Karpas-422 (cell line): ENCODE measurements at regions not wholly inside any gene's neighbourhood (a gene's known extent, or its start where the extent isn't known, plus 50 kb on each side); places are given as distances from the start of the nearest gene placed in this dataset.

Experiments used
- DNase-seq: peaks from one replicate; pipeline ENCODE4 v3.0.0-alpha.2; 2015
- H2AFZ ChIP-seq: fragments of 200-600 bp; sonication (generic); 2 replicates; pipeline ENCODE4 v1.6.1; 2014; ENCODE audit warnings: antibody characterized with exemption, low read length, mixed read lengths
- H3K27ac ChIP-seq: fragments of 200-600 bp; sonication (generic); 2 replicates; pipeline ENCODE4 v1.5.1; 2014; ENCODE audit warnings: mild to moderate bottlenecking, low read length, moderate library complexity
- H3K27me3 ChIP-seq: fragments of 200-600 bp; sonication (generic); 2 replicates; pipeline ENCODE4 v1.6.1; 2014; ENCODE audit warnings: low read length, mixed read lengths
- H3K36me3 ChIP-seq: fragments of 200-600 bp; sonication (generic); 2 replicates; pipeline ENCODE4 v1.6.1; 2014; ENCODE audit warnings: low read length, mixed read lengths; ENCODE audit not compliant: insufficient read depth
- H3K4me1 ChIP-seq: fragments of 200-600 bp; sonication (generic); 2 replicates; pipeline ENCODE4 v1.6.1; 2014; ENCODE audit warnings: mild to moderate bottlenecking, low read length, mixed read lengths
- H3K4me2 ChIP-seq: fragments of 200-600 bp; sonication (generic); 2 replicates; pipeline ENCODE4 v1.6.1; 2014; ENCODE audit warnings: low read length, low read depth, mild to moderate bottlenecking; ENCODE audit not compliant: poor library complexity, severe bottlenecking
- H3K4me3 ChIP-seq: fragments of 200-600 bp; sonication (generic); 2 replicates; pipeline ENCODE4 v1.5.1; 2014; ENCODE audit warnings: mild to moderate bottlenecking, antibody characterized with exemption, low read length, mixed read lengths
- H3K79me2 ChIP-seq: fragments of 200-600 bp; sonication (generic); 2 replicates; pipeline ENCODE4 v1.6.1; 2014; ENCODE audit warnings: mild to moderate bottlenecking, low read length, mixed read lengths
- H3K9ac ChIP-seq: fragments of 200-600 bp; sonication (generic); 2 replicates; pipeline ENCODE4 v1.6.0; 2014; ENCODE audit warnings: low read length
- H3K9me2 ChIP-seq: fragments of 200-600 bp; sonication (generic), shearing (Covaris generic); replicated peaks from 2 replicates; pipeline ENCODE4 v1.6.0; 2014; ENCODE audit warnings: mild to moderate bottlenecking, low read length, moderate library complexity; ENCODE audit not compliant: insufficient read depth
- H3K9me3 ChIP-seq: fragments of 300-700, 200-600 bp; sonication (generic); 2 replicates; pipeline ENCODE4 v1.6.1; 2014; ENCODE audit warnings: low read length, mixed read lengths
- H4K20me1 ChIP-seq: fragments of 200-600 bp; sonication (generic); 2 replicates; pipeline ENCODE4 v1.6.1; 2014; ENCODE audit warnings: mild to moderate bottlenecking, antibody characterized with exemption, low read length, low read depth; ENCODE audit not compliant: insufficient read depth

DNA sequence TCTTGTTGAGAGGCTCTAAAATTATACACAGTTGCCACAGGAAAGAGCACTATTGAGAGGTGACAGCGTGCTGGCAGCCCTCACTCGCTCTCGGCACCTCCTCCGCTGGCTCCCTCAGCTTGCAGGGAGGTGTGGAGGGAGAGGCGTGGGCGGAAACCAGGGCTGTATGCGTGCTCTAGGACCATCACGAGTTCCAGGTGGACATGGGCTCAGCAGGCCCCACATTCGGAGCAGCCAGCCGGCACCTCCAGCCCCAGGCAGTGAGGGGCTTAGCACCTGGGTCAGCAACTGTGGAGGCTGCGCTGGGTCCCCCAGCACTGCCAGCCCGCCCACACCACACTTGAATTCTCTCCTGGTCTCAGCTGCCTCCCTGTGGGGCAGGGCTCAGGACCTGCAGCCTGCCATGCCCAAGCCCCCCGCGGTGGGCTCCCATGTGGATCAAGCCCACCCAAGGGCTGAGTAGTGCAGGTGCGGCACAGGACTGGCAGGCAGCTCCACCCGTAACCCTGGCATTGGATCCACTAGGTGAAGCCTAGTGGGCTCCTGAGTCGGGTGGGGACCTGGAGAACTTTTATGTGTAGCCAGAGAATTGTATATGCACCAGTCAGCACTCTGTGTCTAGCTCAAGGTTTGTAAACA lies 460.6 kb upstream of the ALCAM start:
- no peaks in the 10 kb centered on the region for H4K20me1 ChIP-seq
- no peaks in the 10 kb centered on the region for H3K4me1 ChIP-seq
- H3K79me2 ChIP-seq: no peaks in the 10 kb centered on the region
- H3K9me3 ChIP-seq: peaks cover 5% of the 10 kb centered on the region; the same call in 1 of the 2 replicates
- DNase-seq: no peak
- no peaks in the 10 kb centered on the region for H3K36me3 ChIP-seq
- no peak overlapping the region for H3K9ac ChIP-seq
- no peak overlapping the region for H3K4me2 ChIP-seq
- H3K27ac ChIP-seq: no peak overlapping the region
- H2AFZ ChIP-seq: no peak overlapping the region
- no peak overlapping the region for H3K4me3 ChIP-seq
- no peaks in the 10 kb centered on the region for H3K9me2 ChIP-seq
- H3K27me3 ChIP-seq: no peaks in the 10 kb centered on the region

DNA sequence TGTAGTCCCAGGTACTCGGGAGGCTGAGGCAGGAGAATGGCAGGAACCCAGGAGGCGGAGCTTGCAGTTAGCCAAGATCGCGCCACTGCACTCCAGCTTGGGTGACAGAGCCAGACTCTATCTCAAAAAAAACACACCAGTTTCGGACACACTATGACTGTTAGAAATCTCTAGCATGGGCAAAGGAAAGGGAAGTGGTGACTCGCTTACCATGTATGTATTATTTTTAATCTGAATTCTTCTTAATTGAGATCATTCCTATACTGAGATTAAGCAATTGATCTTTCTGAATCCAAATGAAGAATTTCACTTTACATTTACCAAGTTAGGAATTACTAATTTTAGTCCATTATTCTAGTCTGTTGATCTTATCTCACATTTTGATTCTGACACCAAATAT lies 459.2 kb upstream of the ALCAM start:
- H3K4me3 ChIP-seq: no peak overlapping the region
- H3K9me3 ChIP-seq: peaks cover 5% of the 10 kb centered on the region; the same call in 1 of the 2 replicates
- H4K20me1 ChIP-seq: no peaks in the 10 kb centered on the region
- no peak overlapping the region for H3K4me2 ChIP-seq
- H3K27me3 ChIP-seq: no peaks in the 10 kb centered on the region
- no peaks in the 10 kb centered on the region for H3K79me2 ChIP-seq
- no peak overlapping the region for H3K9ac ChIP-seq
- no peak overlapping the region for H2AFZ ChIP-seq
- H3K27ac ChIP-seq: no peak overlapping the region
- no peaks in the 10 kb centered on the region for H3K4me1 ChIP-seq
- no peaks in the 10 kb centered on the region for H3K9me2 ChIP-seq
- H3K36me3 ChIP-seq: no peaks in the 10 kb centered on the region
- no peak for DNase-seq

DNA sequence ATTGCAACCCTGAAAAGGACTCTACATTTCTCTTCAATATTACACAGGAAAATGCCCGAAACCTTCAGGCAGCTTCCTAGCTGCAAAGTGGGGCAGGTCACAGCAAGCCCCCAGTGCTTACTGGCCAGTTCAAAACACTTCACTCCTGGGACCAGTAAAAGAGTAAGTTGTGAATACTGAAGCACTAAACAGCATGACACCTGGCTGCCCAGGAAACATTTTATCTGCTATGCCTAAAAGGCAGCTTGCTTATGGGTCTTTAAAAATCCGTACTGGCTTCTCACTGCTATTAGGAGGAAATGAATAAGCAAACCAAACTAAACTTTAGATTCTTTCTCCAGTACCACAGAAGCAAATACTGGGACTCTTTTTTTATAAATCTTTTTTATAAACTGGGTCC lies 457.9 kb upstream of the ALCAM start:
- DNase-seq: no peak

DNA sequence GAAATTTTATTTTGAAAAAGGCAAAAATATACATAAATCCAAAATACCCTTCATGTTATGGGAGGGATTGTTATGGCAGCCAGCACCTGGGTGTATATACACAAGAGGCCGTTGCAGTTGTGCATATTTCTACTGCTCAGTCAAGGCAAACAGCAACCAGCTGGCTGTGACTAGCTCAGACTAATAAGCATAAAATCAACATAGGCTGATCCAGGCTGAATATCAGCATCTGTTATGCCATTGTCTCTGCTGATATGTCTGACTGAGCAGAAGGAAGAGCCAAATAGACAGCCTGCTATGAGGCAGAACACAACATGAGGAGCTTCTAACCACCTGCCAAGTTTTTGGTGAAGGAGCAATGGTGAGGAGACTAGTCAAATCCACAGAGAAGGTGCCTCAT lies 457.5 kb upstream of the ALCAM start:
- Histone ChIP-seq H3K4me2 (no peak overlapping the region), H3K27ac (no peak overlapping the region), H3K79me2 (no peaks in the 10 kb centered on the region), H3K4me3 (no peak overlapping the region), H3K4me1 (no peaks in the 10 kb centered on the region), H4K20me1 (no peaks in the 10 kb centered on the region), H3K27me3 (no peaks in the 10 kb centered on the region), H3K36me3 (no peaks in the 10 kb centered on the region), H2AFZ (no peak overlapping the region), H3K9me2 (no peaks in the 10 kb centered on the region), H3K9ac (no peak overlapping the region), H3K9me3 (no peaks in the 10 kb centered on the region; the same call in 1 of the 2 replicates)
- DNase-seq: no peak

More for the DNA sequence above, 457.9 kb upstream of the ALCAM start:
- H2AFZ ChIP-seq: no peak overlapping the region
- H3K9me3 ChIP-seq: peaks cover 4% of the 10 kb centered on the region; the same call in 1 of the 2 replicates
- H3K4me2 ChIP-seq: no peak overlapping the region
- H3K79me2 ChIP-seq: no peaks in the 10 kb centered on the region
- no peaks in the 10 kb centered on the region for H3K36me3 ChIP-seq
- H3K27me3 ChIP-seq: no peaks in the 10 kb centered on the region
- H3K9ac ChIP-seq: no peak overlapping the region
- H3K4me3 ChIP-seq: no peak overlapping the region
- no peaks in the 10 kb centered on the region for H3K9me2 ChIP-seq
- H3K4me1 ChIP-seq: no peaks in the 10 kb centered on the region
- no peak overlapping the region for H3K27ac ChIP-seq
- no peaks in the 10 kb centered on the region for H4K20me1 ChIP-seq

DNA sequence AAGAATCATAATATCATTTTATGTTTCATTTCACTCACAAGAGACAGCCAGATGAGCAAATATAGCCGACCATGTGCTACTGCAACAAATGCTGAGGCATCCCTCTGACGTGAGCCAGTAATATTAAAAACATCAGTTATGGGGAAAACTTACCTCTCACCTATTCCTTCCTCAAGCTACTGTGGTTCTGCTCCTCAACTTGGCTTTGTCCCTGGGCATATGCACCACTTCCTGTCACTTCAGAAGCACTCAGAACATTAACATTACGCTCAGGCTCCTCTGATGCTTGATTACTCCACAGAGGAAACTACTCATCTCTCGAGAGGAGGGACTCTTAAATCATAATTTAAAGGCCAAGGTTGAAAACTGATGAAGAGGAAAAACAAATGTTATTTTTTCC lies 457.0 kb upstream of the ALCAM start:
- Histone ChIP-seq H3K4me1 (no peaks in the 10 kb centered on the region), H3K27me3 (no peaks in the 10 kb centered on the region), H3K4me2 (no peak overlapping the region), H3K9ac (no peak overlapping the region), H3K9me3 (no peaks in the 10 kb centered on the region; the same call in 1 of the 2 replicates), H3K27ac (no peak overlapping the region), H2AFZ (no peak overlapping the region), H3K4me3 (no peak overlapping the region), H3K36me3 (no peaks in the 10 kb centered on the region), H3K79me2 (no peaks in the 10 kb centered on the region), H3K9me2 (no peaks in the 10 kb centered on the region), H4K20me1 (no peaks in the 10 kb centered on the region)
- DNase-seq: no peak

DNA sequence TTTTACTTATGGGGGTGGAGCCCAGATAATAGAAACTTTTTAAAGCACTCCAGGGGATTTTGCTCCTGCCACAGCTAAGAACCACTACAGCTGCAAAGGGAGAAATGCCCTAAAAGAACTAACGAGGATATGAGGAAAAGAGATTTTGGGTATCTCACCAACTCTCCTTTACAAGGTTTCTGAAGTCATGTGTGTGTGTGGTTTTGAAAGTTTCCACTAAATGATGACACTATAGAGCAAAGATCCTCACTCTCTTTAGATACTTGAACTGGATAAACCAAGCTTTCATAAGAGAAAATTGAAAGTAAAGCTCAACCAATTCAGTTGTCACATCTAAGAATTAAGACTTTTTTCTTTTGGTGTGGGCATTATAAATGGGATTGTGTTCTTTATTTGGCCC lies 455.3 kb upstream of the ALCAM start:
- no peaks in the 10 kb centered on the region for H3K4me1 ChIP-seq
- no peaks in the 10 kb centered on the region; the same call in 1 of the 2 replicates for H3K9me3 ChIP-seq
- H2AFZ ChIP-seq: no peak overlapping the region
- H3K4me3 ChIP-seq: no peak overlapping the region
- no peaks in the 10 kb centered on the region for H4K20me1 ChIP-seq
- H3K9ac ChIP-seq: no peak overlapping the region
- H3K27me3 ChIP-seq: no peaks in the 10 kb centered on the region
- H3K79me2 ChIP-seq: no peaks in the 10 kb centered on the region
- no peak overlapping the region for H3K4me2 ChIP-seq
- no peak overlapping the region for H3K27ac ChIP-seq
- no peak for DNase-seq
- no peaks in the 10 kb centered on the region for H3K9me2 ChIP-seq
- H3K36me3 ChIP-seq: no peaks in the 10 kb centered on the region

DNA sequence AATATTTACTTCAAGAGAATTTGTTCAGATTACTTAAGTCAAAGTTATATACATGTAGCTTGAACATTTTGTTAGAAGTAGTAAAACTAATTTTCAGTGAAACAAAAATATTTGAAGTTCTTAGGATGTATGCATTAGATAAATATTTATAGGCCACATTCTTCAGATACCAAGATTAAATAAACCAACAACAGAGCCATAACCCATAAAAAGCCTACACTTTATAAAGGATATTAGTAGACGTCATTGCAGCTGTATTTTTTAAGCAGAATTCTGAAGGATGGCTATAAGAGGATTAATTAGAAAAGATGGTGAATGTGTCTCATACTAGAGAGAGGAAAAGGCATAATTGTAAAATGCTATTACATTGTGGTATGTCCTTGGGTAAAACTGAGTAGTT lies 449.7 kb upstream of the ALCAM start:
- H3K4me1 ChIP-seq: no peaks in the 10 kb centered on the region
- H3K4me2 ChIP-seq: no peak overlapping the region
- H3K9me2 ChIP-seq: no peaks in the 10 kb centered on the region
- H3K9ac ChIP-seq: no peak overlapping the region
- no peaks in the 10 kb centered on the region for H3K27me3 ChIP-seq
- H3K4me3 ChIP-seq: no peak overlapping the region
- H3K79me2 ChIP-seq: no peaks in the 10 kb centered on the region
- no peak for DNase-seq
- H4K20me1 ChIP-seq: no peaks in the 10 kb centered on the region
- H2AFZ ChIP-seq: no peak overlapping the region
- no peaks in the 10 kb centered on the region for H3K36me3 ChIP-seq
- no peak overlapping the region for H3K27ac ChIP-seq
- peaks cover 5% of the 10 kb centered on the region; the same call in 1 of the 2 replicates for H3K9me3 ChIP-seq

DNA sequence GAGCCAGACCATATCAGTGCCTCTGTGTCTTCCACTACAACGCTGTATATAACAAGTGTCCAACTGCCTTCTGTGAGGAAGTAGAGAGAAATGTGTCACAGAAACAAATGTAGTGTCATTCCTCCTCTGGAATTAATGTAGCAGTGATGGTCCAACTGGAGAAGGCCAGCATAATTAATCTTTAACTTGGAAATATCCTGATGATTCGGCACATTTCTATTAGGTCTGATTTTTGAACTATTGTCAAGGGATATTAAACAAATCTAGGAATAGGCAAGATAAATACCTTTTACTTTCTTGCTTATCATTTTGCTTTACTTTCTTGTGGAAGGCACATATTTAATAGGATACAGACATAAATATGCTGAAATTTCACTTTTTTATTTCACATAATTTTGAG lies 446.2 kb upstream of the ALCAM start:
- Histone ChIP-seq H3K36me3 (no peaks in the 10 kb centered on the region), H3K9ac (no peak overlapping the region), H3K4me3 (no peak overlapping the region), H2AFZ (no peak overlapping the region), H3K9me3 (peaks cover 5% of the 10 kb centered on the region; the same call in 1 of the 2 replicates), H3K27ac (no peak overlapping the region), H3K9me2 (no peaks in the 10 kb centered on the region), H3K4me1 (no peaks in the 10 kb centered on the region), H4K20me1 (no peaks in the 10 kb centered on the region), H3K4me2 (no peak overlapping the region), H3K27me3 (no peaks in the 10 kb centered on the region), H3K79me2 (no peaks in the 10 kb centered on the region)
- DNase-seq: no peak
